Urinary bladder (tissue), 3 donors: ENCODE measurements at regions not wholly inside any gene's neighbourhood (a gene's known extent, or its start where the extent isn't known, plus 50 kb on each side); places are given as distances from the start of the nearest gene placed in this dataset.
"Not testable (repeated sequence)": the region's sequence is repeated elsewhere in the genome, so short reads cannot be mapped to it uniquely, and the experiment has no call there.

Source experiments
- DNase-seq: peaks from one replicate; pipeline ENCODE4 v3.0.0-alpha.2; 2015; ENCODE audit errors: extremely low spot score
- H3K27ac ChIP-seq: one replicate; pipeline ENCODE4 v1.5.1; 2013; ENCODE audit warnings: low read depth, mild to moderate bottlenecking, moderate library complexity
- H3K36me3 ChIP-seq: one replicate; pipeline ENCODE4 v1.6.1; 2013; ENCODE audit warnings: mild to moderate bottlenecking, moderate library complexity; ENCODE audit not compliant: insufficient read depth
- H3K4me1 ChIP-seq: one replicate; pipeline ENCODE4 v1.6.1; 2013; ENCODE audit warnings: mild to moderate bottlenecking, moderate library complexity; ENCODE audit not compliant: insufficient read depth
- H3K4me3 ChIP-seq: one replicate; pipeline ENCODE4 v1.5.1; 2013; ENCODE audit warnings: low read depth, low read length
- WGBS: extraction: QIAGEN DNeasy Blood & Tissue Kit; methylation state at CpG from one replicate; pipeline ENCODE4 v1.1.7; 2013; 5-methylcytosine and 5-hydroxymethylcytosine counted together
- donor health status: healthy with polysubstance abuse.
- donor health status: healthy.

DNA sequence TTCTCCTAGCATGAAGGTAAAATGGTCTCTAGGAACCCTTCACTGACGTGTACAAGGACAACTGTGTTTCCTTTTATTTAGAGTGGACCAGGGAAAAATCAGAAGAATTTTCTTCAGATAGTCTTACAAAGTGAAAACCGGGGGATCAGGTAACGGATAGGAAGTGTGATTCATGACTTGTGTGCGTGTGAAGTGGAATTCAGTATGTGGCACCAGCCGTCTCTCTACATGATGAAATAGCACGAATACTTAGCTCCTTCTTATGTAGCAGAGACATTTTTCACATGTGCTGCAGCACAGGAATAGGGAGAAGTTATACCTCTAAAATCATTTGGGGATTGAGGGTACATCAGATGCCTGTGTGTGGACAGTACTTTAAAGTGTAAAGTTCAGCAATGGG is 159.2 kb downstream of the MEX3B start:
- H3K4me3 ChIP-seq: no peak overlapping the region
- no peaks in the 10 kb centered on the region for H3K36me3 ChIP-seq
- WGBS: 96% methylated on average over 6 of the region's 6 CpGs
- H3K4me1 ChIP-seq: no peaks in the 10 kb centered on the region
- DNase-seq: no peak
- no peak overlapping the region for H3K27ac ChIP-seq

DNA sequence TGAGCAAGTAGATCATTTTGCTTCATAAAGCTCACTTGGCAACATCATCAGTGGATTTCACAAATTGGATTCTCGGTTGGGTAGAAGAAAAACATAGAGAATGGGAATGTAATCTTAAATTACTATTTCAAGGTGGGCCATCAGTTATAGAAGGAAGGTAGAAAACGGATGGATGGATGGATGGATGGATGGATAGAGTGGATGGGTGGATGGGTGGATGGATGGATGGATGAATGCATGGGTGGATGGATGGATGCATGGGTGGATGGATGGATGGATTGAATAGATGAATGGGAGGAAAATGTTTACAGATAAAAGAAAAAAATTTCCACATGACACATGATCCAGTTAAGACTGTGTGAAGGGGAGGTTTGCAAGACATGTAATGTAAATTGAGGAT is 159.7 kb downstream of the MEX3B start:
- no peak overlapping the region for H3K27ac ChIP-seq
- H3K4me3 ChIP-seq: no peak overlapping the region
- DNase-seq: no peak
- H3K36me3 ChIP-seq: no peaks in the 10 kb centered on the region
- H3K4me1 ChIP-seq: no peaks in the 10 kb centered on the region
- 96% methylated on average over 2 of the region's 2 CpGs for WGBS

DNA sequence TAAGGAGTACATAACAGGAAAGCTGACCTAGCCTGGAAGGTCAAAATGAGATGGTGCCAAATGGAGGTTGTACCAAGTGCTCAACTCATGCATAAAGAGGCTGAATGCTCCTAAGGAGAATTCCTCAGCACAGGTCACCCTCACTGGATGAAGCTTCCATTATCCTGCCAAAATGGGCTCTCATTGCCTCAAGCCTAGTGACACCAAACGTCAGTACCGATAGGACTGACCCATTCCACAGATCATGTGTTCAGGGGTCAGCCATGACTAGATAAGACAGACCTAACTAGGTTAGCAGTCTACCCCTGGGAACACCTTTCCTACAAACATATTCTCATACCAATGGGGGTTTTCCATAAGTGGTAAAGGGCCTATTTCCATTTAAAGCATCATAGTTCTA is 160.7 kb downstream of the MEX3B start:
- WGBS: 97% methylated on average over 2 of the region's 2 CpGs
- Histone ChIP-seq H3K4me3 (no peak overlapping the region), H3K27ac (no peak overlapping the region), H3K4me1 (no peaks in the 10 kb centered on the region), H3K36me3 (no peaks in the 10 kb centered on the region)
- DNase-seq: no peak

DNA sequence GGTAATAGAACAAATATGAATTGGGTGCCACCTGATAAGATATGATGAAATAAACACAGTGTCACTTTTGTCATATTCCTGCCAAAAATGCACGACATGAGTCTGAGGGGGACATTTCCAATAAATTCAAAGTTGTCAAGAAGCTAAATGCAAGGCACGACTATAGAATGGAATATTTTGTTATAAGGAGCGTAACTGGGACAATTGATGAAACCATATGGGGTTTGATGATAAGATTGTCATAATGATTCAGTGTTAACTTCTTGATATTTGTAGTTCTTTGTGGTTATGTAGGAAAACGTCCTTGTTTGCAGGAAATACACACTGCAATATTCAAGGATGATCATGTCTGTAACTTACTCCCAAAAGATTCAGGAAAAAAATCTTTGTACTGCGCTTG is 163.3 kb downstream of the MEX3B start:
- Histone ChIP-seq H3K27ac (no peak overlapping the region), H3K4me3 (no peak overlapping the region), H3K36me3 (no peaks in the 10 kb centered on the region), H3K4me1 (no peaks in the 10 kb centered on the region)
- no peak for DNase-seq
- WGBS: 73% methylated on average over 5 of the region's 5 CpGs

DNA sequence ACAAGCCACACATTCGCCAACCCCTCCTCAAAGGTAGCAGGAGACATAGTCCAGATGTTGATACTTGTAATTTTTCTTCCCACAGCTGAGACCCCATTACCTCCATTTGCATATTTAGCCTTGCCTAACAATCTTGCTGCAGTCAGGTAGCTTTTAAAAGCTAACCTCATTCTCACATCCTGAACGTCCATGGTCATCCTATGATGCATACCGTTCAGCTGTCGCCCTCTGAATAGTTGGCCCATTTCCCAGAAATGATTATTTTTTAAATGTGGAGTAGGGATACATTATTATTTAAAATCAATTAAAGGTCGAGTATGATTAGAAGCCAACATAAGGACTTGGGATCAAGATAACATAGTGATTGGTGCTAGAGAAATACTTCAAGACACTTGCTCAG is 165.0 kb downstream of the MEX3B start:
- Histone ChIP-seq H3K4me1 (no peaks in the 10 kb centered on the region), H3K4me3 (no peak overlapping the region), H3K27ac (no peak overlapping the region), H3K36me3 (no peaks in the 10 kb centered on the region)
- WGBS: 80% methylated on average over 5 of the region's 5 CpGs
- no peak for DNase-seq

DNA sequence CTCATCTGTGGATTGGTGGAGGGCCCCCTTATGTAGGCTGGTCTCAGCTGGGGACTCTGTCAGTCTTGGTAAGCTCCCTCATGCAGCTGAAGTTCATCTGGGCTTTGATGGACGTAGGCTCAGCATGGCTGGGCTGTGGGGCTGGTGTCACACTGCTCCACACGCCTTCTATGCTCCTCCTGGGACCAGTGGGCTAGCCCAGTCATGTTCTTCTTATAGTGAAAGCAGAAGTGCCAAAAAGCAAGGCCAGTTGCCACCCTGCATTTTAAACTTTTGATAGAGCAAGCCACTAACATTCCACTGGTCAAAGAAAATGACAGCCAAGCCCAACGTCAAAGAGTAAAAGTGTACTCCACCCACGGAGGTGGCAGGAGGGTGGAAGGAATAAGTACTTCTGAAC is 165.5 kb downstream of the MEX3B start:
- no peak for DNase-seq
- H3K4me1 ChIP-seq: no peaks in the 10 kb centered on the region
- H3K27ac ChIP-seq: no peak overlapping the region
- H3K4me3 ChIP-seq: no peak overlapping the region
- no peaks in the 10 kb centered on the region for H3K36me3 ChIP-seq
- WGBS: 88% methylated on average over 4 of the region's 4 CpGs

DNA sequence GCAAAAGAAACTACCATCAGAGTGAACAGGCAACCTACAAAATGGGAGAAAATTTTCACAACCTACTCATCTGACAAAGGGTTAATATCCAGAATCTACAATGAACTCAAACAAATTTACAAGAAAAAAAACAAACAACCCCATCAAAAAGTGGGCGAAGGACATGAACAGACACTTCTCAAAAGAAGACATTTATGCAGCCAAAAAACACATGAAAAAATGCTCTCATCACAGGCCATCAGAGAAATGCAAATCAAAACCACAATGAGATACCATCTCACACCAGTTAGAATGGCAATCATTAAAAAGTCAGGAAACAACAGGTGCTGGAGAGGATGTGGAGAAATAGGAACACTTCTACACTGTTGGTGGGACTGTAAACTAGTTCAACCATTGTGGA is 170.1 kb downstream of the MEX3B start:
- not testable (repeated sequence) for H3K36me3 ChIP-seq, H3K4me3 ChIP-seq, H3K4me1 ChIP-seq, H3K27ac ChIP-seq, DNase-seq
- 92% methylated on average over 1 of the region's 1 CpG for WGBS

DNA sequence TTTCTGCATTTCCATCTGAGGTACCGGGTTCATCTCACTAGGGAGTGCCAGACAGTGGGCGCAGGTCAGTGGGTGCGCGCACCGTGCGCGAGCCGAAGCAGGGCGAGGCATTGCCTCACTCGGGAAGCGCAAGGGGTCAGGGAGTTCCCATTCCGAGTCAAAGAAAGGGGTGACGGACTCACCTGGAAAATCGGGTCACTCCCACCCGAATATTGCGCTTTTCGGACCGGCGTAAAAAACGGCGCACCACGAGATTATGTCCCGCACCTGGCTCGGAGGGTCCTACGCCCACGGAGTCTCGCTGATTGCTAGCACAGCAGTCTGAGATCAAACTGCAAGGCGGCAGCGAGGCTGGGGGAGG is 175.1 kb downstream of the MEX3B start:
- WGBS: 96% methylated on average over 22 of the region's 29 CpGs
- H3K36me3 ChIP-seq, DNase-seq, H3K4me1 ChIP-seq, H3K4me3 ChIP-seq, H3K27ac ChIP-seq: not testable (repeated sequence)

DNA sequence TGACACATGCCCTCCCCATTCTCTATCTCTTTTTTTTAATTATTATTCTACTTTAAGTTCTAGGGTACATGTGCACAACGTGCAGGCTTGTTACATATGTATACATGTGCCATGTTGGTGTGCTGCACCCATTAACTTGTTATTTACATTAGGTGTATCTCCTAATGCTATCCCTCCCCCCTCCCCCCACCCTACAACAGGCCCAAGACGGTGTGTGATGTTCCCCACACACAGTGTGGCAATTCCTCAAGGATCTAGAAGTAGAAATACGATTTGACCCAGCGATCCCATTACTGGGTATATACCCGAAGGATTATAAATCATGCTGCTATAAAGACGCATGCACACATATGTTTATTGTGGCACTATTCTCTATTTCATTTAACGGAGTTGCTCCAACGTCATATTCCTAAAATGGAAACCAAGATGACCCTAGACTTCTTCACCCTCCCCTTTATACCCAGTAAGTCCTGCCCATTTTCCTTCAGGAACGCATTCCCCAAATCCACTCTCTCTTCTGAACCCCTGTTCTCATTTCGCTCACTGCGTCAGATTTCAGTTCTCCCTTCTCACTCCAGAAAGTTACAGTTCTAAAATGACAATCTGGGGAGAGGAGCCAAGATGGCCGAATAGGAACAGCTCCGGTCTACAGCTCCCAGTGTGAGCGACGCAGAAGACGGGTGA is 175.6 kb downstream of the MEX3B start:
- H3K4me1 ChIP-seq, DNase-seq: not testable (repeated sequence)

DNA sequence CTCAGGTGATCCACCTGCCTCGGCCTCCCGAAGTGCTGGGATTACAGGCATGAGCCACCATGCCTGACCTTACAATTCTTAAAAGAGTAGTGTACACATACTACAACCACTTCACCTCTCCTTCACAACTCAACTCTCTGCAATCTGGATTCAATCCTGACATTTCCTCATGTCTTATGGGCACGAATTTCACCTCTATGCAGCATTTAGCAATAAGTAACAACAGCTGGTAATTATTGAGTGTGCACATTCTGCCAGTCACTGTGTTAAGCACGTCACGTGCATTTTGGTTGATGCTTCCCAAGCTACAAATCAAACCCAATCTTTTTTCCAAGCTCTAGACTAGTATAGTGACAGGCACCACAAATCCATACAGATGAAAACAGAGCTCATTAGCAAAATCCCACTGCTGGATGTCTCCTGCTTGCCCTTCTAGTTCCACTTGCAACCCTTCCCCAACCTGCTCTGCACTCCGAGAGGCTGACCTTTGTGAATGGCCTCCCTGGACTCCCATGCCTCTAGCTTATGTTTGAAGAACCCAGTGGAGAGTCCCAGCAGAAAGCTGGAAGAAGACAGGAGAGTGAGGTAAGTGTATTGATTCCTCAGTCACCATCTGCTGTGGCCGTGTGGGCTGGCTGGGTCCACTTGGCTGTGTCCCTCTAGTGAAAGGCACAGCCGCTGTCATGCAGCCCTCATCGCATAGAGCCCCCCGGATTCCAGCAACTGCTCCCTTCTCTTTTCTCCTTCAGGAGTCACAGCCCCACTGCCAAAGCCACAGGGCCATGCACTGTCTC is 176.5 kb downstream of the MEX3B start:
- no peak for DNase-seq
- no peak overlapping the region for H3K27ac ChIP-seq
- no peaks in the 10 kb centered on the region for H3K4me1 ChIP-seq
- no peak overlapping the region for H3K4me3 ChIP-seq
- WGBS: 88% methylated on average over 10 of the region's 10 CpGs
- H3K36me3 ChIP-seq: no peaks in the 10 kb centered on the region

More for the DNA sequence above, 175.6 kb downstream of the MEX3B start:
- H3K36me3 ChIP-seq, H3K27ac ChIP-seq, H3K4me3 ChIP-seq: not testable (repeated sequence)
- WGBS: 94% methylated on average over 16 of the region's 16 CpGs

DNA sequence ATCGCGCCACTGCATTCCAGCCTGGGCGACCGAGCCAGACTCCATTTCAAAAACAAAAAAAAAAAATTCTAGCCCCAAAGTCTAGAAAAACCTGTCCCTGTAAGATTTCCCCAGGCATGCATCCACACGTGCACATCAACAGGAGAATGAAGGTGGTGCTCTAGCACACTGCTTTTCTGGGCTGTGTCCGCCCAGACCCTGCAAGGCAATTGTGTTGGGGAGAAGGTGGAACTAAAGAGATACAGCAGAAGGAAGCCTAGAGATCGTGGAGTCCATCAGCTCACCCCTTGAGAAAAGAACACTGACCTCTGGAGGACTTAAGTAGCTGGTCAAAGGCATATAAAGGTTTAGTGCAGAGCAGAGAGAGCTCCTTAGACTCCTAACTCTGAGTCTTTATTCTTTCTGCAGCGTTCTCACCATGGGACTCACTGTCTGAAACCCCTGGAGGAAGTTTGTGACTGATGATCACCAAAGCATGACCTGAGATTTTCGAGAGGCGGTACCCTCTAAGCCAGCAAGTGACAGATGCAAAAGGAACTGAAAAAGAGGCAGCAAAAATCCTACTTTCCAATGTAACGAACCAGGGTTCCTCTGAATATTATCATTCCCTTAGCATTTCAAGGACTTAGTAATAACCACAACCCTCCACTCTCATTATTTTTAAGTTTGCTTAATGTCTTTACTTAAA is 179.8 kb downstream of the MEX3B start:
- no peaks in the 10 kb centered on the region for H3K4me1 ChIP-seq
- WGBS: 90% methylated on average over 11 of the region's 11 CpGs
- no peaks in the 10 kb centered on the region for H3K36me3 ChIP-seq
- DNase-seq: no peak
- H3K27ac ChIP-seq: no peak overlapping the region
- no peak overlapping the region for H3K4me3 ChIP-seq

DNA sequence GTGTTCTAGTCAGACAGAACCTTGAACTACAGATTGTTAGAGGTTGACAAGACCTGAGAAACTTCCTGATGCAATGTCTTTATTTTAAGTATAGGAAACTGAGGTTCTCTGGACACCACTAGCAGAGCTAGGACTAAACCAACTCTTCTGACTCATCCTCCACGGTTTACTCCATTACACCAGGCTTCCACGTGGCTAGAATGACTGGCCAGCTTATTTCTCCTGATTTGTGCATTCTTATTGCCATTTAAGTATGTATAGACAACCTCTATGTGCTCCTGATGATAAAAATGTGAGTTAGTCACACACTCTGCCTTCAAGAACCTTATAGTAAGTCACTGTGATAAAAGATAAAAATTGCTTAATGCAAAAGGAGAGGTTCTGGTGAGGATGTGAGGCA is 182.7 kb downstream of the MEX3B start:
- Histone ChIP-seq H3K36me3 (no peaks in the 10 kb centered on the region), H3K27ac (no peak overlapping the region), H3K4me1 (no peaks in the 10 kb centered on the region), H3K4me3 (no peak overlapping the region)
- DNase-seq: no peak
- WGBS: 67% methylated on average over 2 of the region's 2 CpGs

DNA sequence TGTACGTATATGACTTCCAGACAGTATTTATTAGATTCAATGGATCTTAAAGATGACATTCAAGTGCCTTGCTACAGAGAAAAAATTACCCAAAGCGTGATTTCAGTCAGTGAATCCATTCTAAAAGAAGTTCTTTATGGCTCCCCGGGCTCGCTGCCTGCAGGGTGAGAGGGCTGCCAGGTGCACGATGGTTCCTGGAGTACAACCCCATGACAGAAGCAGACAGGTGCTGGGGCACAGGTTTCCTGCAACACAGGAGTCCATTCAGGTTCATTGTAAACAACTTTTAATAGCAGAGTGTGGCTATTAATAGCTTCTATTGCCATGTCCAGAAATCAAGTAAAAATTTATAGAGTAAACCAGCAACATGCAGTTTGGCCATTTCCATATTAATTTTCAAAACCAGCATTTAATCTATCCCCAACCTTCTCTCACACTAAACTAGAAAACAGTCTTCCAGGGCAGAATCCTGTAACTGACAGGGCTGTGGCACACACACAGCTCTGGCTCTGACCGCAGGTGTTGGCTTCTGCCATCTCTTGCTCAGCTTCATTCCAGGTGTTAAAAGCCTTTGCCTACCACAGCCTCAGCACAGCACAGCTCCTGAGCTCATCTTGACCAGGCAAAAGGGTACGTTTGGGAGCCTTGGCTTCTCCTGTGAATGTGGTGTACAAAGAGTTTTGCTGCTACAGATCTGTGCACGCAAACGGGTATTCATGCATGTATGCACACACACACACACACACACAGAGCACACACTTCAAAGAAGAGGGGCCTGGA is 185.9 kb downstream of the MEX3B start:
- 90% methylated on average over 9 of the region's 9 CpGs for WGBS
- no peak for DNase-seq

More for the DNA sequence above, 185.9 kb downstream of the MEX3B start:
- Histone ChIP-seq H3K4me3 (no peak overlapping the region), H3K27ac (no peak overlapping the region), H3K36me3 (no peaks in the 10 kb centered on the region), H3K4me1 (no peaks in the 10 kb centered on the region)
